Body of pancreas (tissue), 4 donors: ENCODE measurements at regions not wholly inside any gene's neighbourhood (a gene's known extent, or its start where the extent isn't known, plus 50 kb on each side); places are given as distances from the start of the nearest gene placed in this dataset.

ENCODE experiments used
- CTCF ChIP-seq, 7 experiments: fragments of 450-650 bp in 4 of 7; fragments of 200-600 bp in 3 of 7; sonication (generic) in 3 of 7; IDR thresholded peaks; one replicate each; pipeline ENCODE4 v1.5.1; 2016 to 2019; ENCODE audit warnings: antibody characterized with exemption in 7 of 7
- POLR2A ChIP-seq, 3 donors: fragments of 450-650 bp; IDR thresholded peaks; one replicate each; pipeline ENCODE4 v1.6.1; 2016; ENCODE audit warnings: antibody characterized with exemption in 3 of 3, mild to moderate bottlenecking in 2 of 3

GRCh38 chr12:105798256-105798845 lies 340.4 kb downstream of the NUAK1 start:
- no peak for TF ChIP-seq CTCF (IDR thresholded peaks at IDR 0.05)
- no peak for TF ChIP-seq POLR2A (IDR thresholded peaks at IDR 0.05)
